GM18870 (cell line): ENCODE measurements at regions not wholly inside any gene's neighbourhood (a gene's known extent, or its start where the extent isn't known, plus 50 kb on each side); places are given as distances from the start of the nearest gene placed in this dataset.
"Not testable (repeated sequence)": the region's sequence is repeated elsewhere in the genome, so short reads cannot be mapped to it uniquely, and the experiment has no call there.

ENCODE experiments used
- ATAC-seq: cut with Tn5 transposase; IDR thresholded peaks from one replicate; pipeline ENCODE4 v1.9.1; 2021; ENCODE audit warnings: moderate library complexity; ENCODE audit not compliant: unreplicated experiment

GRCh38 chr5:159493696-159494095 is 163.4 kb upstream of the IL12B start:
- ATAC-seq = no peak

- ATAC-seq = no peak
Observed at GRCh38 chr5:159496773-159497172, 166.5 kb upstream of the IL12B start.

GRCh38 chr5:159497221-159497620 is 166.9 kb upstream of the IL12B start:
- no peak for ATAC-seq

GRCh38 chr5:159498630-159499029 is 168.3 kb upstream of the IL12B start:
- no peak for ATAC-seq

- not testable (repeated sequence) for ATAC-seq
Observed at GRCh38 chr5:159502116-159502515, 171.8 kb upstream of the IL12B start.

- no peak for ATAC-seq
Observed at GRCh38 chr5:159503236-159503635, 172.9 kb upstream of the IL12B start.

GRCh38 chr5:159504106-159504856 is 174.0 kb upstream of the IL12B start:
- ATAC-seq = no peak

GRCh38 chr5:159504857-159505304 is 174.6 kb upstream of the IL12B start:
- ATAC-seq = no peak

- ATAC-seq = no peak
Observed at GRCh38 chr5:159507055-159507454, 176.8 kb upstream of the IL12B start.

- ATAC-seq = no peak
Observed at GRCh38 chr5:159507661-159508060, 177.4 kb upstream of the IL12B start.

GRCh38 chr5:159508344-159508743 is 178.1 kb upstream of the IL12B start:
- ATAC-seq = no peak

- ATAC-seq = no peak
Observed at GRCh38 chr5:159509002-159509660, 178.8 kb upstream of the IL12B start.

- ATAC-seq = no peak
Observed at GRCh38 chr5:159510282-159510681, 180.0 kb upstream of the IL12B start.

GRCh38 chr5:159511570-159511969 is 181.3 kb upstream of the IL12B start:
- no peak for ATAC-seq

- ATAC-seq = no peak
Observed at GRCh38 chr5:159512064-159512463, 181.8 kb upstream of the IL12B start.

GRCh38 chr5:159514229-159514810 is 184.0 kb upstream of the IL12B start:
- no peak for ATAC-seq

GRCh38 chr5:159515197-159515596 is 184.9 kb upstream of the IL12B start:
- no peak for ATAC-seq

- ATAC-seq = peak; percentile 76
Observed at GRCh38 chr5:159515909-159516415, 185.7 kb upstream of the IL12B start.

GRCh38 chr5:159518371-159518770 is 188.1 kb upstream of the IL12B start:
- ATAC-seq = no peak

GRCh38 chr5:159519365-159519764 is 189.1 kb upstream of the IL12B start:
- ATAC-seq = no peak

- ATAC-seq = no peak
Observed at GRCh38 chr5:159522841-159523240, 192.6 kb upstream of the IL12B start.

GRCh38 chr5:159524279-159524678 is 194.0 kb upstream of the IL12B start:
- ATAC-seq = not testable (repeated sequence)
